NB4 (cell line): ENCODE measurements at regions not wholly inside any gene's neighbourhood (a gene's known extent, or its start where the extent isn't known, plus 50 kb on each side); places are given as distances from the start of the nearest gene placed in this dataset.

Source experiments
- DNase-seq: peaks from one replicate; pipeline ENCODE4 v3.0.0; 2010; ENCODE audit warnings: low read depth
- H3K4me3 ChIP-seq: one replicate; pipeline ENCODE4 v1.5.1; 2011; ENCODE audit warnings: mild to moderate bottlenecking, low read depth, low read length, moderate library complexity
- CTCF ChIP-seq: IDR thresholded peaks from one replicate; pipeline ENCODE4 v1.5.1; 2012; ENCODE audit warnings: low read depth, low read length
- MAX ChIP-seq: IDR thresholded peaks from 2 replicates; pipeline ENCODE4 v1.6.1; 2011; ENCODE audit warnings: low read depth, low read length
- MYC ChIP-seq: IDR thresholded peaks from 2 replicates; pipeline ENCODE4 v1.6.1; 2011; ENCODE audit warnings: low read depth, low read length
- POLR2A ChIP-seq: IDR thresholded peaks from 2 replicates; pipeline ENCODE4 v1.6.1; 2011; ENCODE audit warnings: mild to moderate bottlenecking; ENCODE audit not compliant: insufficient read length; ENCODE audit errors: extremely low read depth

GRCh38 chr3:105953831-105954230 lies 85.0 kb upstream of the CBLB start:
- TF ChIP-seq MYC: no peak
- TF ChIP-seq POLR2A: no peak
- no peak for TF ChIP-seq MAX
- TF ChIP-seq CTCF: no peak
- DNase-seq: no peak
- no peak overlapping the region for H3K4me3 ChIP-seq

GRCh38 chr3:105956306-105956705 lies 87.5 kb upstream of the CBLB start:
- DNase-seq: no peak
- TF ChIP-seq CTCF: no peak
- no peak overlapping the region for H3K4me3 ChIP-seq

- no peak for TF ChIP-seq CTCF
- TF ChIP-seq MAX: no peak
- TF ChIP-seq MYC: no peak
- TF ChIP-seq POLR2A: no peak
- H3K4me3 ChIP-seq: no peak overlapping the region
- DNase-seq: no peak
Observed at GRCh38 chr3:105957722-105958121, 88.9 kb upstream of the CBLB start.

GRCh38 chr3:105958237-105959000 lies 89.6 kb upstream of the CBLB start:
- DNase-seq: no peak
- no peak overlapping the region for H3K4me3 ChIP-seq
- TF ChIP-seq MAX (no peak), MYC (no peak), POLR2A (no peak), CTCF (no peak)

GRCh38 chr3:105959851-105960250 lies 91.0 kb upstream of the CBLB start:
- peak; percentile 70 for DNase-seq
- no peak for TF ChIP-seq MYC
- TF ChIP-seq POLR2A: no peak
- no peak for TF ChIP-seq CTCF
- TF ChIP-seq MAX: no peak
- H3K4me3 ChIP-seq: no peak overlapping the region

- no peak overlapping the region for H3K4me3 ChIP-seq
- no peak for DNase-seq
- TF ChIP-seq MAX (no peak), POLR2A (no peak), CTCF (no peak), MYC (no peak)
Observed at GRCh38 chr3:105960381-105960780, 91.6 kb upstream of the CBLB start.
